CD4-positive, CD25-positive, alpha-beta regulatory T cell (primary cell): ENCODE measurements at regions not wholly inside any gene's neighbourhood (a gene's known extent, or its start where the extent isn't known, plus 50 kb on each side); places are given as distances from the start of the nearest gene placed in this dataset.
"Not testable (repeated sequence)": the region's sequence is repeated elsewhere in the genome, so short reads cannot be mapped to it uniquely, and the experiment has no call there.

Source experiments
- ATAC-seq, 2 donors: fragments of 150-1000 bp; cut with Tn5 transposase; one replicate each; pipeline ENCODE4 v1.10.0; 2021; ENCODE audit warnings: low read depth in 2 of 2, moderate number of reproducible peaks in 2 of 2, moderate library complexity in 1 of 2
- DNase-seq, 3 donors: peaks; one replicate each; pipeline versions ENCODE4 v3.0.0 to v3.0.0-alpha.2; 2012 to 2022; ENCODE audit warnings: mixed read lengths in 1 of 3
- H3K27ac ChIP-seq: one replicate; pipeline ENCODE4 v1.7.0; 2013; ENCODE audit warnings: mild to moderate bottlenecking, low read length; ENCODE audit not compliant: insufficient read depth, poor library complexity, severe bottlenecking
- H3K27me3 ChIP-seq: one replicate; pipeline ENCODE4 v1.7.0; 2013; ENCODE audit warnings: low read length; ENCODE audit not compliant: control insufficient read depth, insufficient read depth
- H3K36me3 ChIP-seq: one replicate; pipeline ENCODE4 v1.7.0; 2013; ENCODE audit warnings: mild to moderate bottlenecking, low read length, moderate library complexity; ENCODE audit not compliant: control insufficient read depth, insufficient read depth
- H3K4me1 ChIP-seq: 2 replicates; pipeline ENCODE4 v1.7.0; 2013; ENCODE audit warnings: mild to moderate bottlenecking, low read length; ENCODE audit not compliant: insufficient read depth, control insufficient read depth, poor library complexity, severe bottlenecking
- H3K4me3 ChIP-seq: one replicate; pipeline ENCODE4 v1.7.0; 2013; ENCODE audit warnings: low read depth, mild to moderate bottlenecking, low read length, moderate library complexity
- H3K9me3 ChIP-seq, 2 experiments: 1 replicate in 1 of 2; 2 replicates in 1 of 2; pipeline ENCODE4 v1.7.0; 2013; ENCODE audit warnings: low read length in 2 of 2, mild to moderate bottlenecking in 1 of 2, moderate library complexity in 1 of 2; ENCODE audit not compliant: control insufficient read depth in 2 of 2
- H3K27ac Mint-ChIP-seq, 3 donors: one replicate each; pipeline ENCODE4 v1.8.0; 2020 to 2022; ENCODE audit warnings: mild to moderate bottlenecking in 3 of 3, mixed read lengths in 3 of 3, moderate library complexity in 2 of 3
- H3K27me3 Mint-ChIP-seq: one replicate; pipeline ENCODE4 v1.8.0; 2022; ENCODE audit warnings: mild to moderate bottlenecking, mixed read lengths
- H3K36me3 Mint-ChIP-seq: one replicate; pipeline ENCODE4 v1.8.0; 2020; ENCODE audit warnings: mixed read lengths
- H3K4me1 Mint-ChIP-seq, 4 donors: one replicate each; pipeline ENCODE4 v1.8.0; 2020 to 2022; ENCODE audit warnings: mixed read lengths in 4 of 4, mild to moderate bottlenecking in 1 of 4
- H3K4me3 Mint-ChIP-seq, 4 donors: one replicate each; pipeline ENCODE4 v1.8.0; 2020 to 2022; ENCODE audit warnings: mild to moderate bottlenecking in 4 of 4, mixed read lengths in 4 of 4, moderate library complexity in 3 of 4
- H3K9me3 Mint-ChIP-seq, 7 donors: one replicate each; pipeline ENCODE4 v1.8.0; 2020 to 2022; ENCODE audit warnings: mixed read lengths in 7 of 7, mild to moderate bottlenecking in 3 of 7, moderate library complexity in 2 of 7

DNA sequence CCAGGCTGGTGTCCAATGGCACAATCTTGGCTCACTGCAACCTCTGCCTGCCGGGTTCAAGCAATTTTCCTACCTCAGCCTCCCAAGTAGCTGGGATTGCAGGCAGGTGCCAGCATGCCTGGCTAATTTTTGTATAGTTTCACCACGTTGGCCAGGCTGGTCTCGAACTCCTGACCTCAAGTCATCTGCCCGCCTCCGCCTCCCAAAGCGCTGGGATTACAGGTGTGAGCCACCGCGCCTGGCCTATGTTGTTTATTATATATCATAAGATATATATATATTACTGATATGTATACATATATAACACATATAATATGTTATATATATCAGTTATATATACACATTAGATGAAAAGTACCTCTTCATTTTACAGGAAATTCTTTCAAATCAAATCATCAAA lies 914.7 kb downstream of the FOXD4L5 start:
- not testable (repeated sequence) for H3K27me3 Mint-ChIP-seq, H3K36me3 ChIP-seq, H3K4me1 Mint-ChIP-seq, H3K36me3 Mint-ChIP-seq, H3K4me1 ChIP-seq, H3K27ac ChIP-seq, ATAC-seq, H3K4me3 ChIP-seq, H3K9me3 Mint-ChIP-seq, H3K9me3 ChIP-seq, H3K27ac Mint-ChIP-seq, DNase-seq, H3K27me3 ChIP-seq, H3K4me3 Mint-ChIP-seq

DNA sequence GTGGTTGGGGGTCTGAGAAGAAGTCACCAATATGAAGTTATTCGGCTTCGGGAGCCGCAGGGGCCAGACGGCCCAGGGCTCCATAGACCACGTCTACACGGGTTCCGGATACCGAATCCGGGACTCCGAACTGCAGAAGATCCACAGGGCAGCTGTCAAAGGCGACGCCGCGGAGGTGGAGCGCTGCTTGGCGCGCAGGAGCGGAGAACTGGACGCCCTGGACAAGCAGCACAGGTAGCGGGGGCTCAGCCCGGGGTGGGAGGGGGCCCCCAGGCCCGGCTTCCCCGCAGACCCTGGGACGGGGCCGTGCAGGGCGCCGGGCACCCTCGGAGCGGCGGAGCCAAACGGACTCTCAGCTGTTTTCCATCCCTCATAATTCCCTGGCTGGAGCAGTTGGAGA lies 915.4 kb downstream of the FOXD4L5 start:
- H3K9me3 ChIP-seq, H3K4me3 ChIP-seq, H3K4me1 Mint-ChIP-seq, H3K36me3 ChIP-seq, H3K9me3 Mint-ChIP-seq, H3K27me3 Mint-ChIP-seq, H3K4me1 ChIP-seq, H3K27me3 ChIP-seq, DNase-seq, H3K4me3 Mint-ChIP-seq, H3K27ac ChIP-seq, H3K36me3 Mint-ChIP-seq, H3K27ac Mint-ChIP-seq, ATAC-seq: not testable (repeated sequence)

DNA sequence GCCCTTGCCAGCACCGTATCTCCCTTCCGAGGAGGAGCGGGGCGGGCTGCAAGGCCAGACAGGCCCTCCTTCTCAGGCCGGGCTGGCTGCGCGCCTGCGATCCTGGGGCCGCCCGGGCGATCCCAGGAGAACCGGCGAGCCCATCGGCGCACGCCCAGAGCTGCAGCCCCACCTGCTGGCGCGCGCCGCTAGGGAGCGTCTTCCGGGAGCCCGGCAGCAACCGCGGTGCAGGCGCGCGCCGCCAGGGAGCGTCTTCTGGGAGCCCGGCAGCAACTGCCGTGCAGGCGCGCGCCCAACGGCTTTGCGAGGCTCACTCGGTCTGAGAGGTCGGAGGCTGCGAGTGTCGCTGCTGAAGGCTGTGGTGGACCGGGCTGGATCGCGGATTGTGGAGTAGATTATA lies 915.9 kb downstream of the FOXD4L5 start:
- not testable (repeated sequence) for H3K4me3 ChIP-seq

DNA sequence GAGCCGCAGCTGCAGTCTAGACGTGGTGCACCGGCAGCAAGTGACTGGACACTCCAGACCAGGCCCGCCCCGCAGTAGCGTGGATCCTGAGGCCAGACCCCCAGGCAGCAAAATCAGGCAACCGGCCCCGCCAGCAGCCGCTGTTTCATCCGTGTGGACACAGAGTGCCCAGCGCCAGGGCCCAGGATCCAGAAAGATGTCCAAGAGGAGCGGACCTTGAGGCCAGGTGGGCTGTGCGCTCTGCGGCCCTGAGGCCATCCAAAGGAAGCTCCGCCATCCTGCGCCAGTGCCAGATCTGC lies 916.4 kb downstream of the FOXD4L5 start:
- H3K27me3 Mint-ChIP-seq, H3K36me3 ChIP-seq, H3K36me3 Mint-ChIP-seq, H3K27me3 ChIP-seq, H3K27ac ChIP-seq, H3K9me3 Mint-ChIP-seq, ATAC-seq, H3K4me1 ChIP-seq, H3K27ac Mint-ChIP-seq, H3K4me1 Mint-ChIP-seq, H3K4me3 ChIP-seq, H3K9me3 ChIP-seq, DNase-seq: not testable (repeated sequence)
- peak overlapping the region in 2 of 4 donors; percentile 63 to 76 for H3K4me3 Mint-ChIP-seq

More for the DNA sequence above, 915.9 kb downstream of the FOXD4L5 start:
- H3K4me3 Mint-ChIP-seq: peak overlapping the region in 1 of 4 donors; percentile 27
- not testable (repeated sequence) for H3K9me3 Mint-ChIP-seq, H3K36me3 ChIP-seq, H3K27ac Mint-ChIP-seq, H3K36me3 Mint-ChIP-seq, H3K27me3 Mint-ChIP-seq, H3K27me3 ChIP-seq, H3K4me1 ChIP-seq, H3K27ac ChIP-seq, H3K4me1 Mint-ChIP-seq, H3K9me3 ChIP-seq
- DNase-seq (peak in 2 of 3 donors; percentile 31 to 63), ATAC-seq (peak; percentile 96 to 100)

DNA sequence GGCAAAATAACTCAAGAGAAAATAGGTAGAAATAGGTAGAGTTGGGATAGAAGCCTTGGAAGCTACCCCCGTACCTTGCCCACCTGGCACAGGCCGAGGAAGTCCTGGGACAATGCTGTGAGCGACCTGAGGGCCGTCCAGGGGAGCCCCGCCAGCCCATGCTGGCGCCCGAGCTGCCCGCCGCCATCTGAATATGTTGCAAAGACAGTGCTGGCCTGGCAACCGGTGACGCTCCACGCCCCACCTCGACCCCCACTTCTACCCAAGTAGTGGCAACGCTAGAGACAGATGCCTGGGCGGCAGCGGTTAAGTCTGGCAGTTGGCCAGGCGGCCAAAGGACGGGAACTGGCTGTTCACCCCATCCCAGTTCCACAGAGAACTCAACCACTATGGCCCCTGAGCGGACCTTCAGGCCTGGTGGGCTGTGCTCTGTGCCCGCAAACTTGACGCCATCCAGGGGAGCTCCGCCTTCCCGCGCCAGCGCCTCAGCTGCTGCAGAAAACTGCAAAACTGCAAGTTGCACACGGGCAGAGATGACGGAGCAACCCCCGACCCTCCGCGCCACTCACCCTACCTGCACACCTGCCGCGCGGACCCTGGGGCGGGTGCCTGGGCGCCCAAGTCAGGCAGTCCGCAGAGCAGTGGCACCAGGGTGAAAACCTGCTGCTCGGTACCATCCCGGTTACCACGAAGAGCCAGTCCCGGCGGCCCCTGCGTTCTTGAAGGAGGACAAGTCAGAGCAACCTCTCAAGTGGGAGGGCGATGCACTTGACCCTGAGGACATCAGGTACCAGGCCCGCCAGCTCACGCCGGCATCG lies 917.0 kb downstream of the FOXD4L5 start:
- H3K27me3 Mint-ChIP-seq, H3K27ac Mint-ChIP-seq, H3K4me3 ChIP-seq, H3K4me1 ChIP-seq, H3K4me1 Mint-ChIP-seq, ATAC-seq, H3K27ac ChIP-seq, H3K36me3 ChIP-seq, H3K27me3 ChIP-seq, DNase-seq, H3K9me3 ChIP-seq, H3K9me3 Mint-ChIP-seq, H3K36me3 Mint-ChIP-seq: not testable (repeated sequence)
- peak overlapping the region in 2 of 4 donors; percentile 63 to 76 for H3K4me3 Mint-ChIP-seq
